T-helper 2 cell treated with Interferon-gamma antibody and Interleukin-4, amounts not matched to agents 5 μg/mL and 100 μg/mL, for 36 hours (primary cell): ENCODE measurements at regions not wholly inside any gene's neighbourhood (a gene's known extent, or its start where the extent isn't known, plus 50 kb on each side); places are given as distances from the start of the nearest gene placed in this dataset.
"Not testable (repeated sequence)": the region's sequence is repeated elsewhere in the genome, so short reads cannot be mapped to it uniquely, and the experiment has no call there.

Experiments
- DNase-seq: peaks from one replicate; pipeline ENCODE4 v3.0.0; 2021; ENCODE audit warnings: low spot score
- H3K27ac Mint-ChIP-seq: one replicate; pipeline ENCODE4 v1.8.0; 2021; ENCODE audit warnings: mild to moderate bottlenecking, mixed read lengths
- H3K27me3 Mint-ChIP-seq: one replicate; pipeline ENCODE4 v1.8.0; 2021; ENCODE audit warnings: low read depth, mixed read lengths
- H3K36me3 Mint-ChIP-seq: one replicate; pipeline ENCODE4 v1.8.0; 2021; ENCODE audit warnings: low read depth, mixed read lengths
- H3K4me1 Mint-ChIP-seq: one replicate; pipeline ENCODE4 v1.8.0; 2021; ENCODE audit warnings: low read depth, mixed read lengths
- H3K4me3 Mint-ChIP-seq: one replicate; pipeline ENCODE4 v1.8.0; 2022; ENCODE audit warnings: mild to moderate bottlenecking, moderate library complexity, mixed read lengths
- H3K9me3 Mint-ChIP-seq: one replicate; pipeline ENCODE4 v1.8.0; 2021; ENCODE audit warnings: mixed read lengths

DNA sequence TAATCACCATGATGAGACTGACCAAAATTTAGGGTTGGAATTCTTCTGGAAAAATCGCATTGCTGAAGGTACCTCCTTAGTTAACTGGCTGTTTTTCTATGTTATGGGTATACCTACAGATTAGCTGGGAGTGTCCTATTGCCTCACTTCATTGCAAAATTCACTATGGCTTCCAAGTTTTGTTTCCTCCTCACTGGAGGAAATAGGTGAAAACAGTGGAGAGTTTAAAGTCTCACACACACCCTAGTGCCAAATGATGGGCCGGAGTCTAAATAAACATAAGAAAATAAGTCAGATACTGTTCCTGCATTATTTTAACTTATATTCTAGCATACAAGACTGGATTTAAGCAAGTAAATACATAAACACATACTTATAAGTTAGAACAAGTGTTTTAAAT is 98.2 kb downstream of the AHR start:
- no peak for DNase-seq
- Mint-ChIP-seq H3K4me1 (peaks cover 22% of the 10 kb centered on the region), H3K9me3 (peaks cover 36% of the 10 kb centered on the region), H3K4me3 (no peak overlapping the region), H3K36me3 (no peaks in the 10 kb centered on the region), H3K27me3 (no peaks in the 10 kb centered on the region), H3K27ac (no peak overlapping the region)

DNA sequence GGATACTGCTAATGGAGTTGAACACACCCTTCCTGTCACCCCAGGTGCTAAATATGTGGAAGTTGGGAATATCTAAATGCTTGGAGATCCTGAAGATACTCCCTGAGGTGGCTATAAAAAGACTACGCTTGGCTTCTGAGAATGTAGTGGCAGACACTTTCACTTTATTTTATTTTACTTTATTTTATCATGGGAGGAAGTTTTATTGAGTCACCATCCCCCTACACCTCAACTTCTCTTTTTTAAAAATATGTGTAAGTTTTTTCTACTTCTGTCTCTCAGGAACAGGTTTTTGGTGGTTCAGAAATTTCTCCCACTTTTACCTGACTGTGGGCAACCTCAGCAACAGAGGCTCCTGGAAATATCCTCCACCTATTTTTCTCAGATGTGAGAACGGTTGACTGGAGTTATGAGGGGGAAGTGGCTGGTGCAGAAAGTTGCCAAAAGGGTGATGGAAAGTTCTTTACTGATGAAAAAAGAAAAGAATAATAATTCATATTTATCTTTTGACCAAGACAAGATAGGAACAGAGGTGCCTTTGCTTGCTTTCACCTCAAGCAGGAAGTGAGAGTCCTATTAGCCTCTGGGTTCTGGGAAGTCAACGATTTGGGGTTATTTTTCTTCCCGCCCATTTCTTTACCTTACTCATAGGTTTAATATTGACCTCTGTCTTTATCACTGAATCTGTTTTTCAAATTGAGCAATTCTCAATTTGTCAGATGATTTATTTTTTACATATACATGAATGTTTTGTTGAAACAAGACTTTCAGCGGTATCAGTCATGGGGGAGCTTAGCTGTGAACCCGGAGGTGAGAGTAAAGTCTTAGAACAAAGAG is 103.6 kb downstream of the AHR start:
- peak overlapping the region; percentile 71 for H3K27ac Mint-ChIP-seq

DNA sequence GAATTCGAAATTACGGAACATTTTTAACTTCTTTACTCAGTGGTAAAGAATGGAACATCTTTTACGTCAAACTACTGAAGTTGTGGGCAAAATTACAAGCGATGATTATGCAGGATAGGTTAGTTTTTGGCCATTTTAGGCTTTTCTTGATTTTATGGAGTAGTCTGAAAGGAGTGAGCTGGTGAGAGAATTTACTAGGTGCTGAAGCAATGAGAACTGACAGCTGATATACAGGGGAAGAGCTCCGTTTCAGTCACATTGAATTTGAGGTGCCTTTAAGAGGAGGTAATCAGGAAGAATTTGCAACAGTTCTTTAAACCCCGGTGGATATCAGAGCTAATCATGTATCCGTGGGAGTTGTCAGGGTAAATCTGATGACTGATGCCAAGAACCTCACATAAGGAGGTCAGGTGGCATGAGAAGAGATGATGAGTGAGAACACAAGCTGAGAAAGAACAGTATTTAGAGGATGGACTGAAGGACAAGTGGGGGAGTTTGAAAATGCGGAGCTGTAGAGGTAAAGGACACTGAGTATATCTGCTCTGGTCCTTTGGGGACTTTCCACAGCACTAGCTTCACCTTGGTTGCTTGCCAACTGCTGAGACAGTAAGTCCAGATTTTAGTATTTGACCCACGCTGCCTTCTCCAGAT is 104.3 kb downstream of the AHR start:
- H3K9me3 Mint-ChIP-seq, result peaks cover under 1% of the 10 kb centered on the region
- no peaks in the 10 kb centered on the region for H3K36me3 Mint-ChIP-seq
- H3K4me1 Mint-ChIP-seq, result peaks cover 43% of the 10 kb centered on the region
- peak; percentile 19 for DNase-seq
- H3K27ac Mint-ChIP-seq, result peak overlapping the region; percentile 71
- H3K27me3 Mint-ChIP-seq, result peaks cover 5% of the 10 kb centered on the region
- H3K4me3 Mint-ChIP-seq, result peak overlapping the region; percentile 35

More for the DNA sequence above, 103.6 kb downstream of the AHR start:
- peak overlapping the region; percentile 35 for H3K4me3 Mint-ChIP-seq
- H3K4me1 Mint-ChIP-seq, result peaks cover 41% of the 10 kb centered on the region
- DNase-seq, result peak; percentile 11
- peaks cover 6% of the 10 kb centered on the region for H3K9me3 Mint-ChIP-seq
- H3K27me3 Mint-ChIP-seq, result peaks cover 2% of the 10 kb centered on the region
- H3K36me3 Mint-ChIP-seq, result no peaks in the 10 kb centered on the region

DNA sequence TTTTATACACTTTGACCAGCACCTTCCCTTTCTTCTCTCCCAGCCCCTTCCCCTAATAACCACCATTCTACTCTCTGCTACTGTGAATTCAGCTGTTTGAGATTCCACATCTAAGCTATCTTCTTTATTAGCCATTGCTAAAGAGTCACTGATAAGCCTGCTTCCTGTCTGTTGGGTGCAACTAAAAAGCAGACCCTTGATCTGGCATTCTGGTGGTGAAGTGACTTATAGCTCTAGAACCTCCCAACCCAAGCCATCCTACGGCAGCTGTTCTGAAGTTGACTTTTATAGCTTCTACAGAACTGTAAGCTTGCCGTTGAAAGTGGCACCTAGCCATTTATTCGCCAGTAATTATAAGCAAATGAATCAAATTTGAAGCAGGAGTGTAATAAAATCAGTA is 105.6 kb downstream of the AHR start:
- no peaks in the 10 kb centered on the region for H3K9me3 Mint-ChIP-seq
- H3K27ac Mint-ChIP-seq, result no peak overlapping the region
- H3K4me3 Mint-ChIP-seq, result no peak overlapping the region
- H3K36me3 Mint-ChIP-seq, result no peaks in the 10 kb centered on the region
- H3K27me3 Mint-ChIP-seq, result peaks cover 11% of the 10 kb centered on the region
- DNase-seq, result no peak
- H3K4me1 Mint-ChIP-seq, result peaks cover 44% of the 10 kb centered on the region

DNA sequence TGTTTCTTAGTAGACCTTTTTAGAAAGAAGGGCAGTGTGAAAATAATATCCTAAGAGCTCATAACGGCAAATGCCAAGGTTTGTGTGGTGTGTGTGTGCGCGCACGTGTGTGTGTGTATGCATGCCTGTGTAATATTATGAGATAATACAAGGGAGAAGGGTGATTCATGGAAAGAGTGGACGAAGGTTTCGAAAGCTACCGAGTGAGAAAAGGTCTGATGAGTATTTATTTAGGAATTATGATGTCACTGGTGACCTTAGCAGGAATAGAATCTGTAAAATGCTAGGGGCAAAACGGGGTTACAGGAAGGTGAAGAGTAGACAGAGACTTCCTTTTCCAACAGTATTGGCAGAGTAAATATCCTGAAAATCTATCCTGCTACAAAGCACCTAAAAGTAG is 107.3 kb downstream of the AHR start:
- Mint-ChIP-seq H3K27me3 (peaks cover 13% of the 10 kb centered on the region), H3K9me3 (no peaks in the 10 kb centered on the region), H3K4me1 (peaks cover 31% of the 10 kb centered on the region), H3K4me3 (no peak overlapping the region), H3K27ac (no peak overlapping the region), H3K36me3 (no peaks in the 10 kb centered on the region)
- DNase-seq, result no peak

DNA sequence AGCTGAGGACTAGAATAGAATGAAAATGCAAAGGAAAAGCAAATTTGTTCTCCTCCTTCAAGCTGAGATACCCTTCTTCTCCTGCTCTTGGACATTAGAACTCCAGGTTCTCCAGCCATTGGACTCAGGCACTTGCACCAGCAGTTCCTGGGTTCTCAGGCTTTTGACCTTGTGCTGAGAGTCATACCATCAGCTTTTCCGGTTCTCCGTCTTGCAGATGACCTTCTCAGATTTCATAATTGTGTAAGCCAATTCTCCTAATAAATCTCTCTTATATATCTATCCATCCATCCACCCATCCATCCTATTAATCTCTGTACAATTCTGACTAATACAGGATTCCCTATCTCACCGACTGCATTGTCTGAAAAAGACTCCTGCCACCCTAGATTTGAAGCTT is 108.3 kb downstream of the AHR start:
- no peaks in the 10 kb centered on the region for H3K36me3 Mint-ChIP-seq
- H3K27ac Mint-ChIP-seq, result no peak overlapping the region
- H3K9me3 Mint-ChIP-seq, result no peaks in the 10 kb centered on the region
- no peak overlapping the region for H3K4me3 Mint-ChIP-seq
- H3K27me3 Mint-ChIP-seq, result peaks cover 16% of the 10 kb centered on the region
- DNase-seq, result no peak
- H3K4me1 Mint-ChIP-seq, result peaks cover 22% of the 10 kb centered on the region

DNA sequence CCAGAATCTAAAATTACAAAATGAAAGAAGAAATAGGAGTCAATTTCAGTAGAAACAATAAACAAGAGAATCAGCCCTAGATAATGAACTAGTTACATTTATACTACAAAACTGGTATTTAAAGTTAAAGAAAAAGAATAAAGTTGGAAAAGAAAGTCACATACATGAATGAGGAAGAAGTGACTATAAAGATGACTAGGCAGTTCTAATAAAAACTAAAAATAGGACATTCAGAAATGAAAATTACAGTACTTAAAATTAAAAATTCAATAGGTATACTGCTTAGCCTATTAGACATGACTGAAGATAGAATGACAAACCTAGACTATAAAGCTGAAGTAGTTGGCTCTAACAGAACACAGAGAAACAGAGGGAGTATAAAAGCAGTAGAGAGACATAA is 108.8 kb downstream of the AHR start:
- Mint-ChIP-seq H3K9me3 (no peaks in the 10 kb centered on the region), H3K4me1 (peaks cover 18% of the 10 kb centered on the region), H3K27me3 (peaks cover 16% of the 10 kb centered on the region), H3K4me3 (no peak overlapping the region), H3K27ac (no peak overlapping the region), H3K36me3 (no peaks in the 10 kb centered on the region)
- no peak for DNase-seq

DNA sequence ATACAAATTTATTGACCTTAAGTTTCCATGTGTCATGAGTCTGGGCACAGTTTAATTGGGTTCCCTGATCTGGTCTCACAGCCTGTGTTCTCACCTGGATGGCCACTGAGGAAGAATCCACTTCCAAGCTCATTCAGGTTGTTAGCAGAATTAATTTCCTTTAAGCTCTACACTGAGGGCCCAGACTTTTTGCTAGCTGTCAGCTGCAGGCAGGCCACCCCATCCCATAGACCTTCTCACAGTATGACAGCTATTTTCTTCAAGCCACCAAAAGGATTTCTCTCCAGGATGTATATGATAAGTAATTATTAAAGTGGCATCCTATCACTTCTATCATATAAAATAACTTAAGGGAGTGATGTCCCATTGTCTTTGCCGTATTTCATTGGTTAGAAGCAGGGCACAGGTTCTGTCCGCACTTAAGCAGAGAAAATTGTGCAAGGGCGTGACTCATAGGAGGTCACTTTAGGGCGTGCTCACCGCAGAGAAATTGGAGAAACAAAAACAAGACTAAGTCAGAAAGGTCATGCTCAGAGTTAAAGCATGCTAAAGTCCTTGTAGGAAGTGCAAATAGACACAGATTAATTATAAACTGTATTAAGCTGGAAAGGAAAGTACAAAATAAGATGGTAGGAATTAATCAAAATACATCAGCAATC is 109.9 kb downstream of the AHR start:
- DNase-seq, result no peak
- Mint-ChIP-seq H3K36me3 (no peaks in the 10 kb centered on the region), H3K4me3 (no peak overlapping the region), H3K4me1 (peaks cover 10% of the 10 kb centered on the region), H3K27ac (no peak overlapping the region), H3K27me3 (peaks cover 16% of the 10 kb centered on the region), H3K9me3 (no peaks in the 10 kb centered on the region)

DNA sequence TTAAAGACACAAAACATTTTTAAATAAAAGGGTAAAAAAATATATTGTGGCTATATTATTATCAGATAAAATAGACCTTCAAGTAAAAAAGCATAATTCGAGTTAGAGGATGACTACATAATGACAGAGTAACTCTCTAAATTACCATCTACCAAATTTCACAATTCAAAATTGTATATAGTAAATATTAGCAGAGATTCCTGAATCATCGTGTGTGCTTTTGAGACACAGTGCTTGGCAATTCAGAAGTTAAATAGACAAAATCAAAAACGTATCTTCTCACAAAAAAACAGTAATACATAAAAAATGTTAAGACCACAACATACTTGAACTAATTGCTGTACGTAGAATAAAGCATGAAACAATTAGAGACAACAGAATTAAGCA is 110.4 kb downstream of the AHR start:
- no peak overlapping the region for H3K27ac Mint-ChIP-seq
- H3K4me1 Mint-ChIP-seq, result peaks cover 9% of the 10 kb centered on the region
- H3K4me3 Mint-ChIP-seq, result no peak overlapping the region
- H3K27me3 Mint-ChIP-seq, result peaks cover 16% of the 10 kb centered on the region
- DNase-seq, result no peak
- H3K36me3 Mint-ChIP-seq, result no peaks in the 10 kb centered on the region
- no peaks in the 10 kb centered on the region for H3K9me3 Mint-ChIP-seq

DNA sequence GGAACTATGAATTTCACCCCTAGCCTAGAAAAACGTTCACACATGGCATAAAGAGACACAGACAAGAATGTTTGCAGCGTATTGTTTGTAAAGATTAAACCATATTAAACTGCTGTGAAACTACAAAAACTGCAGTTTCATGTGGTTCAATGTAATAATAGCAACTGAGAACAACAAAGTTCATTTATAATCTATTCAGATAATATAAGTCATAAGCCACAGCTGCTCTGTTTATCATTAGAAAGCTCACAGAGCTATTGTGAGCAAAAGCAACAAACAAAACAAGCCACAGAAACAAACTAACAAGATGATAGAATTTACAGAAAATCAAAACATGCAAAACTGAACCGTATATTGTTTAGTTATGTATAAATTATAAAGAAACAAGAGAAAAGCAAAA is 113.5 kb downstream of the AHR start:
- Mint-ChIP-seq H3K4me3 (no peak overlapping the region), H3K4me1 (peaks cover 4% of the 10 kb centered on the region), H3K27ac (no peak overlapping the region), H3K36me3 (no peaks in the 10 kb centered on the region), H3K9me3 (no peaks in the 10 kb centered on the region), H3K27me3 (peaks cover 16% of the 10 kb centered on the region)
- no peak for DNase-seq

DNA sequence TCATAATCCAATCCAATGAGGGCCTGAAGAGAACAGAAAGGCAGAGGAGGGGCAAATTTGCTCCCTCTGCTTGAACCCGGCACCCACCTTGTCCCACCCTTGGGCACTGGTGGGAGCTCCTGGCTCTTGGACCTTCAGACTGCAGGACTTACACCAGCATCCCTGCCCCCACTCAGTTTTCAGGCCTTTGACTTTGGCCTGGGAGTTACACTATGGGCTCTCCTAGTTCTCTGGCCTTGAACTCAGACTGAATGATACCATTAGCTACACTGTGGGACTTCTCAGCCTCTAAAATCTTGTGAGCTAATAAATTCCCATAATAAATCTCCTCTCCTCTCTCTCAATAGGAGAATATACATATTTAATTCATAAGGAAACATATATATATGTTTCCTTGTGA is 114.4 kb downstream of the AHR start:
- Mint-ChIP-seq H3K36me3 (no peaks in the 10 kb centered on the region), H3K27me3 (peaks cover 11% of the 10 kb centered on the region), H3K4me1 (peaks cover 1% of the 10 kb centered on the region), H3K4me3 (no peak overlapping the region), H3K9me3 (no peaks in the 10 kb centered on the region), H3K27ac (no peak overlapping the region)
- no peak for DNase-seq

DNA sequence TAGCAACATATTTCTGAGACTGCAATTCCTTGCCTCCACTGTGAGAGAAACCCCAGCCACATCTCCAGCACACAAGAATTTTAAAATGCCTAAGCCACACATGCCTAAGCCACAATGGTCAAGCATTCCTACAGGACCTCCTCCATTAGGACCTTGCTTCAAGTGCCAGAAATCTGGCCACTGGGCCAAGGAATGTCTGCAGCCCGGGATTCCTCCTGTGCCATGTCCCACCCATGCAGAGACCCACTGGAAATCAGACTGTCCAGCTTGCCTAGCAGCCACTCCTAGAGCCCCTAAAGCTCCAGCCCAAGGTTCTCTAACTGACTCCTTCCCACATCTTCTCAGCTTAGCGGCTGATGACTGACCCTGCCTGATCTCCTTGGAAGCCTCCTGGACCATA is 117.5 kb downstream of the AHR start:
- H3K27ac Mint-ChIP-seq, result no peak overlapping the region

DNA sequence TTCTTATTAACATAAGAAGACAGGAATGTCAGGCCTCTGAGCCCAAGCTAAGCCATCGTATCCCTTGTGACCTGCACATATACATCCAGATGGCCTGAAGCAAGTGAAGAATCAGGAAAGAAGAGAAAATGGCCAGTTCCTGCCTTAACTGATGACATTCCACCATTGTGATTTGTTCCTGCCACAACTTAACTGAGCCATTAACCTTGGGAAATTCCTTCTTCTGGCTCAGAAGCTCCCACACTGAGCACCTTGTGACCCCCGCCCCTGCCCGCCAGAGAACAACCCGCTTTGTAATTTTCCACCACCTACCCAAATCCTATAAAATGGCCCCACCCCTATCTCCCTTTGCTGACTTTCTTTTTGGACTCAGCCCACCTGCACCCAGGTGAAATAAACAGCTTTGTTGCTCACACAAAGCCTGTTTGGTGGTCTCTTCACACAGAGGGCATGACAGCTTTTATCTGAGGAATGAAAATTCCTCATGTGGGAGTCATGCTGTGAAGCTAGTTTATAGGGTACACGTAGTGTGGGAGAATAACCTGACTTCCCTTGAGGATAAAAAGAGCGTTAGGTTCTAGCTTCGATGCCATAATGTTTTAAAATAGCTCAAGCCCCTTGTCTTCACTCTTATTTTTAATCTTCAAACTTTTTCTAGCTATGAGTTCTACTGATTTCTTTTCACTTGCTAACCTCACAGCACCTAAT is 122.0 kb downstream of the AHR start:
- H3K27me3 Mint-ChIP-seq, DNase-seq, H3K4me1 Mint-ChIP-seq: not testable (repeated sequence)

More for the DNA sequence above, 117.5 kb downstream of the AHR start:
- peaks cover 2% of the 10 kb centered on the region for H3K27me3 Mint-ChIP-seq
- no peak overlapping the region for H3K4me3 Mint-ChIP-seq
- no peaks in the 10 kb centered on the region for H3K9me3 Mint-ChIP-seq
- no peaks in the 10 kb centered on the region for H3K4me1 Mint-ChIP-seq
- no peaks in the 10 kb centered on the region for H3K36me3 Mint-ChIP-seq
- no peak for DNase-seq

DNA sequence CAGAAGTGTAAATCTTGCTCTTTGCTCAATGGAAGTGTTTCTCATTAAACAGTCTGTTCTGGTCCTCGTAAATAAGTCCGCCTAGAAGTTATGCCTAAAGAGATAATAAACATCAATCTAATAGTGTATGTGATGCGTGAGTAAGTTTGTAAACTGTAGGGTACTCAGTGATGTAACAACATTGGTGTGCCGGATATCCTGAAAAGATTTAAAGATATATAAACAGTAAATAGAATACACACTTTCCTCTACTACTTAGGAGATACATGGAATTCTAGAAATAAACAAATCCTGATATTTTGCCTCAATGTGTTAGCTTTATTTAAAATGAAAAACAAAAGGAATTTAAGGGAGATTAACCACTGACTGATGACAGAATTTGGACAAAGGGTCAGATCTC is 123.5 kb downstream of the AHR start:
- DNase-seq, result no peak
- H3K36me3 Mint-ChIP-seq, result no peaks in the 10 kb centered on the region
- H3K27ac Mint-ChIP-seq, result no peak overlapping the region
- no peaks in the 10 kb centered on the region for H3K4me1 Mint-ChIP-seq
- no peaks in the 10 kb centered on the region for H3K9me3 Mint-ChIP-seq
- H3K27me3 Mint-ChIP-seq, result peaks cover 2% of the 10 kb centered on the region
- no peak overlapping the region for H3K4me3 Mint-ChIP-seq

More for the DNA sequence above, 122.0 kb downstream of the AHR start:
- H3K9me3 Mint-ChIP-seq, H3K27ac Mint-ChIP-seq, H3K36me3 Mint-ChIP-seq, H3K4me3 Mint-ChIP-seq: not testable (repeated sequence)
